ENCODE measurements at regions not wholly inside any gene's neighbourhood (a gene's known extent, or its start where the extent isn't known, plus 50 kb on each side); places are given as distances from the start of the nearest gene placed in this dataset.
A peak's percentile ranks its signal among the peaks of the same experiment; 100 is the strongest.

GRCh38 chr3:124602980-124603627 is 127.1 kb upstream of the UMPS start:
- no peaks in the 10 kb centered on the region for H3K4me1 ChIP-seq (ENCODE audit: control insufficient read depth, insufficient read depth, low read length)
- H3K4me3 ChIP-seq (ENCODE audit: low read depth, low read length): no peak overlapping the region
- H3K27ac ChIP-seq (ENCODE audit: low read depth, low read length): no peak overlapping the region
- H3K36me3 ChIP-seq (ENCODE audit: control insufficient read depth, insufficient read depth, low read length): no peaks in the 10 kb centered on the region
- WGBS (ENCODE audit: insufficient coverage): 58% methylated on average over 4 of the region's 5 CpGs
- H3K27me3 ChIP-seq (ENCODE audit: control insufficient read depth, insufficient read depth, low read length): no peaks in the 10 kb centered on the region
- H3K9me3 ChIP-seq (ENCODE audit: control insufficient read depth, insufficient read depth, low read length): no peaks in the 10 kb centered on the region
- peak in 1 of 6 donors; percentile 13 for DNase-seq (ENCODE audit: low read depth in 4 of 6, low spot score in 6 of 6)

- Histone ChIP-seq H3K4me1 (ENCODE audit: control insufficient read depth, insufficient read depth, low read length) (no peaks in the 10 kb centered on the region), H3K27ac (ENCODE audit: low read depth, low read length) (no peak overlapping the region), H3K36me3 (ENCODE audit: control insufficient read depth, insufficient read depth, low read length) (no peaks in the 10 kb centered on the region), H3K4me3 (ENCODE audit: low read depth, low read length) (no peak overlapping the region), H3K27me3 (ENCODE audit: control insufficient read depth, insufficient read depth, low read length) (no peaks in the 10 kb centered on the region), H3K9me3 (ENCODE audit: control insufficient read depth, insufficient read depth, low read length) (no peaks in the 10 kb centered on the region)
- DNase-seq (ENCODE audit: low read depth in 4 of 6, low spot score in 6 of 6): no peak
- WGBS (ENCODE audit: insufficient coverage): 55% methylated on average over 5 of the region's 6 CpGs
Observed at GRCh38 chr3:124605781-124606579, 124.3 kb upstream of the UMPS start.

- H3K36me3 ChIP-seq (ENCODE audit: control insufficient read depth, insufficient read depth, low read length): no peaks in the 10 kb centered on the region
- no peaks in the 10 kb centered on the region for H3K9me3 ChIP-seq (ENCODE audit: control insufficient read depth, insufficient read depth, low read length)
- no peak for DNase-seq (ENCODE audit: low read depth in 4 of 6, low spot score in 6 of 6)
- H3K27ac ChIP-seq (ENCODE audit: low read depth, low read length): no peak overlapping the region
- H3K4me3 ChIP-seq (ENCODE audit: low read depth, low read length): no peak overlapping the region
- H3K27me3 ChIP-seq (ENCODE audit: control insufficient read depth, insufficient read depth, low read length): no peaks in the 10 kb centered on the region
- no peaks in the 10 kb centered on the region for H3K4me1 ChIP-seq (ENCODE audit: control insufficient read depth, insufficient read depth, low read length)
- no CpG with 5 or more reads among the region's 1 CpG for WGBS (ENCODE audit: insufficient coverage)
Observed at GRCh38 chr3:124607163-124607562, 123.1 kb upstream of the UMPS start.

- no peaks in the 10 kb centered on the region for H3K27me3 ChIP-seq (ENCODE audit: control insufficient read depth, insufficient read depth, low read length)
- 55% methylated on average over 2 of the region's 3 CpGs for WGBS (ENCODE audit: insufficient coverage)
- no peak for DNase-seq (ENCODE audit: low read depth in 4 of 6, low spot score in 6 of 6)
Observed at GRCh38 chr3:124609402-124609801, 120.8 kb upstream of the UMPS start.

GRCh38 chr3:124610130-124610529 is 120.1 kb upstream of the UMPS start:
- 100% methylated on average over 1 of the region's 1 CpG for WGBS (ENCODE audit: insufficient coverage)
- Histone ChIP-seq H3K4me3 (ENCODE audit: low read depth, low read length) (no peak overlapping the region), H3K27ac (ENCODE audit: low read depth, low read length) (no peak overlapping the region), H3K9me3 (ENCODE audit: control insufficient read depth, insufficient read depth, low read length) (no peaks in the 10 kb centered on the region), H3K36me3 (ENCODE audit: control insufficient read depth, insufficient read depth, low read length) (no peaks in the 10 kb centered on the region), H3K27me3 (ENCODE audit: control insufficient read depth, insufficient read depth, low read length) (no peaks in the 10 kb centered on the region), H3K4me1 (ENCODE audit: control insufficient read depth, insufficient read depth, low read length) (no peaks in the 10 kb centered on the region)
- DNase-seq (ENCODE audit: low read depth in 4 of 6, low spot score in 6 of 6): no peak

More at GRCh38 chr3:124609402-124609801, 120.8 kb upstream of the UMPS start:
- no peaks in the 10 kb centered on the region for H3K9me3 ChIP-seq (ENCODE audit: control insufficient read depth, insufficient read depth, low read length)
- H3K27ac ChIP-seq (ENCODE audit: low read depth, low read length): no peak overlapping the region
- no peaks in the 10 kb centered on the region for H3K4me1 ChIP-seq (ENCODE audit: control insufficient read depth, insufficient read depth, low read length)
- no peaks in the 10 kb centered on the region for H3K36me3 ChIP-seq (ENCODE audit: control insufficient read depth, insufficient read depth, low read length)
- H3K4me3 ChIP-seq (ENCODE audit: low read depth, low read length): no peak overlapping the region

GRCh38 chr3:124611520-124611919 is 118.7 kb upstream of the UMPS start:
- no peaks in the 10 kb centered on the region for H3K36me3 ChIP-seq (ENCODE audit: control insufficient read depth, insufficient read depth, low read length)
- WGBS (ENCODE audit: insufficient coverage): 84% methylated on average over 4 of the region's 4 CpGs
- no peak overlapping the region for H3K4me3 ChIP-seq (ENCODE audit: low read depth, low read length)
- DNase-seq (ENCODE audit: low read depth in 4 of 6, low spot score in 6 of 6): no peak
- no peaks in the 10 kb centered on the region for H3K27me3 ChIP-seq (ENCODE audit: control insufficient read depth, insufficient read depth, low read length)
- H3K27ac ChIP-seq (ENCODE audit: low read depth, low read length): no peak overlapping the region
- H3K9me3 ChIP-seq (ENCODE audit: control insufficient read depth, insufficient read depth, low read length): no peaks in the 10 kb centered on the region
- H3K4me1 ChIP-seq (ENCODE audit: control insufficient read depth, insufficient read depth, low read length): no peaks in the 10 kb centered on the region

- DNase-seq (ENCODE audit: low read depth in 4 of 6, low spot score in 6 of 6): no peak
- H3K4me1 ChIP-seq (ENCODE audit: control insufficient read depth, insufficient read depth, low read length): no peaks in the 10 kb centered on the region
- H3K27me3 ChIP-seq (ENCODE audit: control insufficient read depth, insufficient read depth, low read length): no peaks in the 10 kb centered on the region
- no peak overlapping the region for H3K27ac ChIP-seq (ENCODE audit: low read depth, low read length)
- H3K36me3 ChIP-seq (ENCODE audit: control insufficient read depth, insufficient read depth, low read length): no peaks in the 10 kb centered on the region
- no peak overlapping the region for H3K4me3 ChIP-seq (ENCODE audit: low read depth, low read length)
- WGBS (ENCODE audit: insufficient coverage): 100% methylated on average over 1 of the region's 1 CpG
- H3K9me3 ChIP-seq (ENCODE audit: control insufficient read depth, insufficient read depth, low read length): no peaks in the 10 kb centered on the region
Observed at GRCh38 chr3:124615896-124616543, 114.2 kb upstream of the UMPS start.

- no peak overlapping the region for H3K4me3 ChIP-seq (ENCODE audit: low read depth, low read length)
- no peaks in the 10 kb centered on the region for H3K4me1 ChIP-seq (ENCODE audit: control insufficient read depth, insufficient read depth, low read length)
- 67% methylated on average over 1 of the region's 1 CpG for WGBS (ENCODE audit: insufficient coverage)
- H3K27ac ChIP-seq (ENCODE audit: low read depth, low read length): no peak overlapping the region
- no peaks in the 10 kb centered on the region for H3K27me3 ChIP-seq (ENCODE audit: control insufficient read depth, insufficient read depth, low read length)
- no peak for DNase-seq (ENCODE audit: low read depth in 4 of 6, low spot score in 6 of 6)
- no peaks in the 10 kb centered on the region for H3K9me3 ChIP-seq (ENCODE audit: control insufficient read depth, insufficient read depth, low read length)
- H3K36me3 ChIP-seq (ENCODE audit: control insufficient read depth, insufficient read depth, low read length): no peaks in the 10 kb centered on the region
Observed at GRCh38 chr3:124617177-124617576, 113.1 kb upstream of the UMPS start.

GRCh38 chr3:124619887-124620599 is 110.2 kb upstream of the UMPS start:
- H3K4me3 ChIP-seq (ENCODE audit: low read depth, low read length): no peak overlapping the region
- H3K9me3 ChIP-seq (ENCODE audit: control insufficient read depth, insufficient read depth, low read length): no peaks in the 10 kb centered on the region
- no peak overlapping the region for H3K27ac ChIP-seq (ENCODE audit: low read depth, low read length)
- H3K27me3 ChIP-seq (ENCODE audit: control insufficient read depth, insufficient read depth, low read length): no peaks in the 10 kb centered on the region
- H3K36me3 ChIP-seq (ENCODE audit: control insufficient read depth, insufficient read depth, low read length): no peaks in the 10 kb centered on the region
- DNase-seq (ENCODE audit: low read depth in 4 of 6, low spot score in 6 of 6): no peak
- no CpG with 5 or more reads among the region's 4 CpGs for WGBS (ENCODE audit: insufficient coverage)
- no peaks in the 10 kb centered on the region for H3K4me1 ChIP-seq (ENCODE audit: control insufficient read depth, insufficient read depth, low read length)
